HepG2 (cell line): ENCODE measurements at regions not wholly inside any gene's neighbourhood (a gene's known extent, or its start where the extent isn't known, plus 50 kb on each side); places are given as distances from the start of the nearest gene placed in this dataset.

Experiments
- ATAC-seq: fragments of 200-7000 bp; cut with Tn5 transposase; 3 replicates; pipeline ENCODE4 v1.9.1; 2020; ENCODE audit warnings: mild to moderate bottlenecking, moderate library complexity
- BruUV-seq: library from RNA; stranded (reverse); fragments of 400-500 nt; replicated peaks from 2 replicates; lab custom pipeline; 2021; lab: Mats Ljungman, UMichigan
- CTCF ChIA-PET: fragments of 300-600 bp; formaldehyde crosslinking; extraction: SDS; loops from one replicate; lab custom pipeline; 2021; ENCODE audit warnings: low total read pairs, inconsistent platforms, low intra/inter-chr PET ratio; lab: Yijun Ruan, JAX
- POLR2A ChIA-PET: fragments of 350-600 bp; sonication (Branson Sonifier 250); formaldehyde crosslinking; loops from one replicate; lab custom pipeline; 2020; ENCODE audit warnings: antibody characterized with exemption, inconsistent platforms; lab: Yijun Ruan, JAX
- DNase-seq: peaks from one replicate; pipeline ENCODE4 v3.0.0-alpha.2; 2015; ENCODE audit warnings: low spot score
- FAIRE-seq: peaks from 3 replicates; lab custom pipeline; 2011; peaks lifted over from hg19 to GRCh38; lab: Jason Lieb, UNC
- H2AFZ ChIP-seq: one replicate; pipeline ENCODE4 v1.6.1; 2011; ENCODE audit warnings: low read length, inconsistent platforms
- H3K27ac ChIP-seq: fragments of 300-600 bp; 3 replicates; pipeline ENCODE4 v1.8.0; 2011; ENCODE audit warnings: mixed run types, mild to moderate bottlenecking, mixed read lengths, low read length, inconsistent platforms; ENCODE audit not compliant: insufficient read depth; ENCODE audit errors: extremely low read length
- H3K27me3 ChIP-seq, 2 experiments: fragments of 200-600 bp in 1 of 2; 2 replicates in 1 of 2; 3 replicates in 1 of 2; pipeline versions ENCODE4 v1.6.0 to v1.8.0; 2011; ENCODE audit warnings: low read length in 2 of 2, mild to moderate bottlenecking in 2 of 2, moderate library complexity in 2 of 2, inconsistent platforms in 1 of 2; ENCODE audit not compliant: insufficient read depth in 2 of 2, control insufficient read depth in 1 of 2
- H3K36me3 ChIP-seq, 2 experiments: fragments of 200-600 bp in 1 of 2; replicated peaks in 1 of 2; 2 replicates in 1 of 2; 3 replicates in 1 of 2; pipeline versions ENCODE4 v1.5.1 to v1.8.0; 2011; ENCODE audit warnings: low read length in 2 of 2, inconsistent platforms in 1 of 2; ENCODE audit not compliant: insufficient read depth in 2 of 2, control insufficient read depth in 1 of 2
- H3K4me1 ChIP-seq: 2 replicates; pipeline ENCODE4 v1.5.1; 2012; ENCODE audit warnings: low read length, inconsistent platforms; ENCODE audit not compliant: insufficient read depth
- H3K4me2 ChIP-seq: 2 replicates; pipeline ENCODE4 v1.6.0; 2011; ENCODE audit warnings: low read depth, low read length, inconsistent platforms
- H3K4me3 ChIP-seq, 3 experiments: fragments of 200-600 bp in 1 of 3; sonication (generic), shearing (Covaris generic) in 1 of 3; replicated peaks in 1 of 3; 2 replicates each; pipeline ENCODE4 v1.5.1; 2011 to 2016; ENCODE audit warnings: low read length in 3 of 3, inconsistent platforms in 2 of 3, low read depth in 2 of 3, mild to moderate bottlenecking in 2 of 3, control low read depth in 1 of 3, mixed read lengths in 1 of 3; ENCODE audit not compliant: insufficient read depth in 1 of 3
- H3K79me2 ChIP-seq: one replicate; pipeline ENCODE4 v1.6.1; 2011; ENCODE audit warnings: low read length, inconsistent platforms; ENCODE audit not compliant: insufficient read depth
- H3K9ac ChIP-seq: 2 replicates; pipeline ENCODE4 v1.6.0; 2011; ENCODE audit warnings: mild to moderate bottlenecking, low read depth, low read length, inconsistent platforms; ENCODE audit not compliant: insufficient read depth
- H3K9me3 ChIP-seq: 2 replicates; pipeline ENCODE4 v1.5.1; 2012; ENCODE audit warnings: mild to moderate bottlenecking, low read length
- H4K20me1 ChIP-seq: 2 replicates; pipeline ENCODE4 v1.6.0; 2011; ENCODE audit warnings: inconsistent platforms, mild to moderate bottlenecking, low read length, moderate library complexity; ENCODE audit not compliant: insufficient read depth
- BRCA1 ChIP-seq: sonication (generic); formaldehyde crosslinking; IDR thresholded peaks from 2 replicates; pipeline ENCODE4 v1.4.0; 2020; ENCODE audit warnings: missing genetic modification reagents
- HOXA7 ChIP-seq: sonication (generic); formaldehyde crosslinking; IDR thresholded peaks from 2 replicates; pipeline ENCODE4 v1.8.1; 2022; ENCODE audit warnings: mild to moderate bottlenecking, missing genetic modification reagents, moderate library complexity
- NR2F1 ChIP-seq, 2 experiments: fragments of 450-650 bp in 1 of 2; formaldehyde crosslinking in 1 of 2; IDR thresholded peaks; 2 replicates each; pipeline versions ENCODE4 v1.5.0 to v1.6.1; 2016 to 2020; ENCODE audit warnings: mild to moderate bottlenecking in 1 of 2, missing compliant biosample characterization in 1 of 2, missing genetic modification reagents in 1 of 2, moderate library complexity in 1 of 2
- ZNF3 ChIP-seq: IDR thresholded peaks from 2 replicates; pipeline ENCODE4 v1.7.0; 2017; ENCODE audit warnings: inconsistent platforms
- ZNF788 ChIP-seq: sonication (generic); formaldehyde crosslinking; IDR thresholded peaks from 2 replicates; pipeline ENCODE4 v1.5.0; 2020; ENCODE audit warnings: mild to moderate bottlenecking, missing genetic modification reagents, borderline replicate concordance
- WGBS: methylation state at CpG from one replicate; pipeline ENCODE4 v1.1.6; 2017; ENCODE audit warnings: low lambda C conversion rate; 5-methylcytosine and 5-hydroxymethylcytosine counted together
- in situ Hi-C: cut with HindIII; loops from 2 replicates; pipeline ENCODE4 v1.10.0; 2017; ENCODE audit warnings: low pct_unique_long_range_greater_than_20kb; ENCODE audit not compliant: extremely low pct_ligation_motif_present
- intact Hi-C: fragments of 100-400 bp; cut with micrococcal nuclease; formaldehyde crosslinking; loops from one replicate; pipeline ENCODE4 v1.10.0; 2022; ENCODE audit not compliant: unreplicated experiment
- TF ChIP-seq, protein P1 (sequence below): sonication (generic); formaldehyde crosslinking; IDR thresholded peaks from 2 replicates; pipeline ENCODE4 v1.5.0; 2020; ENCODE audit warnings: mild to moderate bottlenecking, missing genetic modification reagents
- TF ChIP-seq, protein P2 (sequence below): sonication (generic); formaldehyde crosslinking; IDR thresholded peaks from 2 replicates; pipeline ENCODE4 v1.5.0; 2020; ENCODE audit warnings: mild to moderate bottlenecking, missing genetic modification reagents
- TF ChIP-seq, protein P3 (sequence below): sonication (generic); formaldehyde crosslinking; IDR thresholded peaks from 2 replicates; pipeline ENCODE4 v1.4.0; 2020; ENCODE audit warnings: missing genetic modification reagents

DNA sequence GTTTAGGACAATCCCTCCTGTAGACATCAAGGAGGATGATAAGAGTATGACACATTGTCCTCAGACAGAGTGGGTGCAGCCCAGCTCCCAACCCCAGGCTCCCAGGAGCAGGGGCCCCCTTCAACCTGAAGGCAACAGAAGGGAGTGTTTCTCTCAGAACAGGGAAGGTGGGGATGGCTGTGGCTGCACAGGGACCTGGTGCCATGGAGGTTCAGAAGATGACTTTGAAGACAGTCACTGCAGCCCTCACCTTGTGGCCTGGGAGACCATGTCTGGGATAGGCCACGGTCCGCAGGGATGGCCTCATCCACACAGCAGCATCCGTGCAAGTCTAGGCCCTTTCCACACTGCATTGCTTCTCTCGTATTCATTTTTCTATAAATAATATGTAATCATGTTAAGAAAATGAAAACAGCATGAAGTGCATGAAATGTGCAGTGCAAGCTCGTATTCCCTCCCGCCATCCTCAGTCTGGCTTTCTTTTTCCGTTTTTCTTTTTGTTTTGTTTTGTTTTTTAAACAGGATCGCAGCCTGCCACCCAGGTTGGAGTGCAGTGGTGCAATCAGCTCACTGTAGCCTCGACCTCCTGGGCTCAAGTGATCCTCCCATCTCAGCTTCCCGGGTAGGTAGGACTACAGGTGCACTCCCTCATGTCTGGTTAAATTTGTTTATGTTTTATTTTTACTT lies 71.1 kb downstream of the METRNL start:
- H3K79me2 ChIP-seq: no peaks in the 10 kb centered on the region
- ChIA-PET CTCF (no interaction called here), POLR2A (interaction anchor here (1.4 to 1.7 kb wide), 4 partner anchors 24 to 102 kb away, joined by 3 to 8 read pairs (median 6); no protein-coding TSS in a partner anchor)
- no peaks in the 10 kb centered on the region for H3K9me3 ChIP-seq
- H3K36me3 ChIP-seq: no peaks in the 10 kb centered on the region
- ATAC-seq: no peak
- TF ChIP-seq ZNF788 (CRISPR knock-in tag) (0 out of 2 replicates have a peak, but pooled peaks have one; percentile 29), ZNF3 (CRISPR knock-in tag) (no peak), HOXA7 (no peak)
- TF ChIP-seq, all 625 proteins: peak for 1
- Histone ChIP-seq H3K27me3 (peaks cover 1 to 25% of the 10 kb centered on the region in 2 experiments; a peak in 4 of 5 replicates), H4K20me1 (no peaks in the 10 kb centered on the region), H3K27ac (no peak overlapping the region), H2AFZ (no peak overlapping the region), H3K4me2 (no peak overlapping the region; the same call in 1 of the 2 replicates), H3K4me3 (no peak overlapping the region), H3K4me1 (peaks cover 35% of the 10 kb centered on the region), H3K9ac (no peak overlapping the region)
- 52% methylated on average over 10 of the region's 10 CpGs for WGBS
- no TSS peak for BruUV-seq
- intact Hi-C loops (loop anchor here (1.0 kb wide), 1 partner anchor 24 kb away; no protein-coding TSS in a partner anchor), in situ Hi-C loops (no loop called here)
- DNase-seq (no peak), FAIRE-seq (no peak)

DNA sequence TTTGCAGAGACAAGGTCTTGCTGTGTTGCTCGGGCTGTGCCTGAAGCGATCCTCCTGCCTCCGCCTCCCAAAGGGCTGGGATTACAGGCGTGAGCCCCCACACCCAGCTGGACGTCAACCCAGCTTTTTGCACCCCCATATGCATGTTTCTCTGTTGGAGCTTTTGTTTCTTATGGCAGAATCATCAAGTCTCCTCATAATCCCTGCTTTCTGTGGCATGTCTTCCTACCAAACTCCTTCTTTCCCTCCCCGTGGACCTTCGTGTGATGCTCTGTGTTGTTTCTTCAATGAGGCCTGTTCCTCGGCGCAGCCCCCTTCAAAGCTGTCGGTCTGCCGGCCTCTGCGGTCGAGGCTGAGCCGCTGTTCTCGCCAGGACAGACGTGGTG lies 71.6 kb downstream of the METRNL start:
- ATAC-seq (no peak), FAIRE-seq (no peak), DNase-seq (no peak)
- H3K27me3 ChIP-seq: peaks cover 1 to 26% of the 10 kb centered on the region in 2 experiments; a peak in 4 of 5 replicates
- peak overlapping the region in 1 of 3 experiments; percentile 61; a peak in 2 of 6 replicates for H3K4me3 ChIP-seq
- H3K4me1 ChIP-seq: peaks cover 33% of the 10 kb centered on the region
- intact Hi-C loops: loop anchor here (1.0 kb wide), 1 partner anchor 23 kb away; no protein-coding TSS in a partner anchor
- POLR2A ChIA-PET: interaction anchor here (0.8 to 1.7 kb wide), 9 partner anchors 9 to 102 kb away, joined by 3 to 20 read pairs (median 4); no protein-coding TSS in a partner anchor
- no peak overlapping the region for H2AFZ ChIP-seq
- no TSS peak for BruUV-seq
- H3K79me2 ChIP-seq: no peaks in the 10 kb centered on the region
- 64% methylated on average over 16 of the region's 16 CpGs for WGBS
- peak overlapping the region; percentile 20; the same call in 1 of the 2 replicates for H3K9ac ChIP-seq
- H3K9me3 ChIP-seq: no peaks in the 10 kb centered on the region
- H3K4me2 ChIP-seq: peak overlapping the region; percentile 80
- H4K20me1 ChIP-seq: no peaks in the 10 kb centered on the region
- CTCF ChIA-PET: no interaction called here
- peak overlapping the region; percentile 57 for H3K27ac ChIP-seq
- no peaks in the 10 kb centered on the region for H3K36me3 ChIP-seq
- in situ Hi-C loops: no loop called here
- no peak for TF ChIP-seq NR2F1 (CRISPR knock-in tag; IDR thresholded peaks at IDR 0.05)
- 0 out of 2 replicates have a peak, but pooled peaks have one; percentile 33 for TF ChIP-seq BRCA1
- TF ChIP-seq, protein P1, sequence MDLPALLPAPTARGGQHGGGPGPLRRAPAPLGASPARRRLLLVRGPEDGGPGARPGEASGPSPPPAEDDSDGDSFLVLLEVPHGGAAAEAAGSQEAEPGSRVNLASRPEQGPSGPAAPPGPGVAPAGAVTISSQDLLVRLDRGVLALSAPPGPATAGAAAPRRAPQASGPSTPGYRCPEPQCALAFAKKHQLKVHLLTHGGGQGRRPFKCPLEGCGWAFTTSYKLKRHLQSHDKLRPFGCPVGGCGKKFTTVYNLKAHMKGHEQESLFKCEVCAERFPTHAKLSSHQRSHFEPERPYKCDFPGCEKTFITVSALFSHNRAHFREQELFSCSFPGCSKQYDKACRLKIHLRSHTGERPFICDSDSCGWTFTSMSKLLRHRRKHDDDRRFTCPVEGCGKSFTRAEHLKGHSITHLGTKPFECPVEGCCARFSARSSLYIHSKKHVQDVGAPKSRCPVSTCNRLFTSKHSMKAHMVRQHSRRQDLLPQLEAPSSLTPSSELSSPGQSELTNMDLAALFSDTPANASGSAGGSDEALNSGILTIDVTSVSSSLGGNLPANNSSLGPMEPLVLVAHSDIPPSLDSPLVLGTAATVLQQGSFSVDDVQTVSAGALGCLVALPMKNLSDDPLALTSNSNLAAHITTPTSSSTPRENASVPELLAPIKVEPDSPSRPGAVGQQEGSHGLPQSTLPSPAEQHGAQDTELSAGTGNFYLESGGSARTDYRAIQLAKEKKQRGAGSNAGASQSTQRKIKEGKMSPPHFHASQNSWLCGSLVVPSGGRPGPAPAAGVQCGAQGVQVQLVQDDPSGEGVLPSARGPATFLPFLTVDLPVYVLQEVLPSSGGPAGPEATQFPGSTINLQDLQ (CRISPR knock-in tag): 0 out of 2 replicates have a peak, but pooled peaks have one; percentile 10
- TF ChIP-seq, protein P2, sequence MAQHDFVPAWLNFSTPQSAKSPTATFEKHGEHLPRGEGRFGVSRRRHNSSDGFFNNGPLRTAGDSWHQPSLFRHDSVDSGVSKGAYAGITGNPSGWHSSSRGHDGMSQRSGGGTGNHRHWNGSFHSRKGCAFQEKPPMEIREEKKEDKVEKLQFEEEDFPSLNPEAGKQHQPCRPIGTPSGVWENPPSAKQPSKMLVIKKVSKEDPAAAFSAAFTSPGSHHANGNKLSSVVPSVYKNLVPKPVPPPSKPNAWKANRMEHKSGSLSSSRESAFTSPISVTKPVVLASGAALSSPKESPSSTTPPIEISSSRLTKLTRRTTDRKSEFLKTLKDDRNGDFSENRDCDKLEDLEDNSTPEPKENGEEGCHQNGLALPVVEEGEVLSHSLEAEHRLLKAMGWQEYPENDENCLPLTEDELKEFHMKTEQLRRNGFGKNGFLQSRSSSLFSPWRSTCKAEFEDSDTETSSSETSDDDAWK (CRISPR knock-in tag): no peak
- TF ChIP-seq, protein P3, sequence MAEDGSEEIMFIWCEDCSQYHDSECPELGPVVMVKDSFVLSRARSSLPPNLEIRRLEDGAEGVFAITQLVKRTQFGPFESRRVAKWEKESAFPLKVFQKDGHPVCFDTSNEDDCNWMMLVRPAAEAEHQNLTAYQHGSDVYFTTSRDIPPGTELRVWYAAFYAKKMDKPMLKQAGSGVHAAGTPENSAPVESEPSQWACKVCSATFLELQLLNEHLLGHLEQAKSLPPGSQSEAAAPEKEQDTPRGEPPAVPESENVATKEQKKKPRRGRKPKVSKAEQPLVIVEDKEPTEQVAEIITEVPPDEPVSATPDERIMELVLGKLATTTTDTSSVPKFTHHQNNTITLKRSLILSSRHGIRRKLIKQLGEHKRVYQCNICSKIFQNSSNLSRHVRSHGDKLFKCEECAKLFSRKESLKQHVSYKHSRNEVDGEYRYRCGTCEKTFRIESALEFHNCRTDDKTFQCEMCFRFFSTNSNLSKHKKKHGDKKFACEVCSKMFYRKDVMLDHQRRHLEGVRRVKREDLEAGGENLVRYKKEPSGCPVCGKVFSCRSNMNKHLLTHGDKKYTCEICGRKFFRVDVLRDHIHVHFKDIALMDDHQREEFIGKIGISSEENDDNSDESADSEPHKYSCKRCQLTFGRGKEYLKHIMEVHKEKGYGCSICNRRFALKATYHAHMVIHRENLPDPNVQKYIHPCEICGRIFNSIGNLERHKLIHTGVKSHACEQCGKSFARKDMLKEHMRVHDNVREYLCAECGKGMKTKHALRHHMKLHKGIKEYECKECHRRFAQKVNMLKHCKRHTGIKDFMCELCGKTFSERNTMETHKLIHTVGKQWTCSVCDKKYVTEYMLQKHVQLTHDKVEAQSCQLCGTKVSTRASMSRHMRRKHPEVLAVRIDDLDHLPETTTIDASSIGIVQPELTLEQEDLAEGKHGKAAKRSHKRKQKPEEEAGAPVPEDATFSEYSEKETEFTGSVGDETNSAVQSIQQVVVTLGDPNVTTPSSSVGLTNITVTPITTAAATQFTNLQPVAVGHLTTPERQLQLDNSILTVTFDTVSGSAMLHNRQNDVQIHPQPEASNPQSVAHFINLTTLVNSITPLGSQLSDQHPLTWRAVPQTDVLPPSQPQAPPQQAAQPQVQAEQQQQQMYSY: 0 out of 2 replicates have a peak, but pooled peaks have one; percentile 8
